ENCODE measurements at regions not wholly inside any gene's neighbourhood (a gene's known extent, or its start where the extent isn't known, plus 50 kb on each side); places are given as distances from the start of the nearest gene placed in this dataset.

DNA sequence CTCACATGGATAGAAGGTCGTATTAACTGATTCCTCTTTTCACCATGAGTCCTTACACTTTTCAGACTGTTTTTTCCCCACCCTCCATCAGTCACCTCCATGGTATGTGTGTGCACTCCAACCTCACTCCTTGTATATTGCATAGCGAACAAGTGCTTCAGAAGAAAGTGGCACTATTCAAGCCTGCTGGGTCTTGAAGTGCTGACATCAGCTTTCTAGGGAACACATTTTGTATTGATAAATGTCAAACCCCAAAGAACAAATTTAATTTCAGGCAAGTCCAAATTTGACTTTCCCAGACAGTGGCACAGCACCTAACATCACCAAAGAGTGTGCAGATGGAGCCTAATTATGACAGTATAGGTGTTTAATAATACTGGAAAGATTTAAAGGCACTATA lies 617.4 kb upstream of the STXBP6 start:
- no peaks in the 10 kb centered on the region for H3K27me3 ChIP-seq (ENCODE audit: control insufficient read depth, insufficient read depth, low read length)

DNA sequence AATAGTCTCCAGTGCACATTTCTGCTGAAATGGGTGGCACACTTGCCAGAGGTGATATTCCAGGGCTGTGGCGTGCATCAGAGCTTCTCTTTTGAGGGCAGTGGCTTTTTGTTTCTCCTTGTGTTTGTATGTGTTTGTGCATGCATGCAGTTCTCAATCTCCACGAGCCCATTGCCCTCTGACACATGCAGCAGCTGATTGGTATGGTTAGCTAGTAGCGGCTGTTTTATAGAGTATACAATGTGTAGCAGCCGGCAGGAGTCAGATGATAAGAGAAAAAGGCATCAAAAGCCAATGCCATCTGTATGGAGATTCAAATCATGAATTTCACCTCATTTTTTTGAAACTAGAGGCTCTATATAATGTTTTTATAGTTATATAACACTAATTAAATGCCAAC lies 616.9 kb upstream of the STXBP6 start:
- H3K4me3 ChIP-seq (replicated peaks in 1 of 4; ENCODE audit: control extremely low read depth in 1 of 4, insufficient read depth in 1 of 4, low read depth in 3 of 4, low read length in 4 of 4): no peak overlapping the region
- H3K9ac ChIP-seq (ENCODE audit: insufficient read depth, low read length): no peak overlapping the region
- no peak overlapping the region for H3K27ac ChIP-seq (ENCODE audit: insufficient read depth, low read length)
- no peaks in the 10 kb centered on the region for H3K27me3 ChIP-seq (ENCODE audit: control insufficient read depth, insufficient read depth, low read length)
- no peak for DNase-seq (ENCODE audit: low read depth in 2 of 2)
- H4K20me1 ChIP-seq (ENCODE audit: control insufficient read depth, extremely low read depth, insufficient read depth, low read length): no peaks in the 10 kb centered on the region
- no peaks in the 10 kb centered on the region for H3K36me3 ChIP-seq (ENCODE audit: control insufficient read depth, insufficient read depth, low read length)
- H3K4me1 ChIP-seq (ENCODE audit: control insufficient read depth, extremely low read depth, insufficient read depth, low read length): no peaks in the 10 kb centered on the region
- H3K9me3 ChIP-seq (ENCODE audit: control insufficient read depth, insufficient read depth, low read depth, low read length): no peaks in the 10 kb centered on the region
- H3K79me2 ChIP-seq (ENCODE audit: control insufficient read depth, insufficient read depth, low read length): no peaks in the 10 kb centered on the region
- H2AFZ ChIP-seq (ENCODE audit: low read length): no peak overlapping the region
- TF ChIP-seq, protein P1, sequence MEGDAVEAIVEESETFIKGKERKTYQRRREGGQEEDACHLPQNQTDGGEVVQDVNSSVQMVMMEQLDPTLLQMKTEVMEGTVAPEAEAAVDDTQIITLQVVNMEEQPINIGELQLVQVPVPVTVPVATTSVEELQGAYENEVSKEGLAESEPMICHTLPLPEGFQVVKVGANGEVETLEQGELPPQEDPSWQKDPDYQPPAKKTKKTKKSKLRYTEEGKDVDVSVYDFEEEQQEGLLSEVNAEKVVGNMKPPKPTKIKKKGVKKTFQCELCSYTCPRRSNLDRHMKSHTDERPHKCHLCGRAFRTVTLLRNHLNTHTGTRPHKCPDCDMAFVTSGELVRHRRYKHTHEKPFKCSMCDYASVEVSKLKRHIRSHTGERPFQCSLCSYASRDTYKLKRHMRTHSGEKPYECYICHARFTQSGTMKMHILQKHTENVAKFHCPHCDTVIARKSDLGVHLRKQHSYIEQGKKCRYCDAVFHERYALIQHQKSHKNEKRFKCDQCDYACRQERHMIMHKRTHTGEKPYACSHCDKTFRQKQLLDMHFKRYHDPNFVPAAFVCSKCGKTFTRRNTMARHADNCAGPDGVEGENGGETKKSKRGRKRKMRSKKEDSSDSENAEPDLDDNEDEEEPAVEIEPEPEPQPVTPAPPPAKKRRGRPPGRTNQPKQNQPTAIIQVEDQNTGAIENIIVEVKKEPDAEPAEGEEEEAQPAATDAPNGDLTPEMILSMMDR (conservative IDR thresholded peaks at IDR 0.05 in 1 of 2, IDR thresholded peaks at IDR 0.05 in 1 of 2; ENCODE audit: low read depth in 1 of 2, low read length in 2 of 2): no peak
- no peak for TF ChIP-seq EZH2 (IDR thresholded peaks at IDR 0.05; ENCODE audit: low read length, missing control alignments)
- no peak overlapping the region for H3K4me2 ChIP-seq (ENCODE audit: extremely low read depth, insufficient read depth, low read length)

More for the DNA sequence above, 617.4 kb upstream of the STXBP6 start:
- Histone ChIP-seq H3K9ac (ENCODE audit: insufficient read depth, low read length) (no peak overlapping the region), H3K4me3 (replicated peaks in 1 of 4; ENCODE audit: control extremely low read depth in 1 of 4, insufficient read depth in 1 of 4, low read depth in 3 of 4, low read length in 4 of 4) (no peak overlapping the region), H3K4me1 (ENCODE audit: control insufficient read depth, extremely low read depth, insufficient read depth, low read length) (no peaks in the 10 kb centered on the region), H3K4me2 (ENCODE audit: extremely low read depth, insufficient read depth, low read length) (no peak overlapping the region), H3K9me3 (ENCODE audit: control insufficient read depth, insufficient read depth, low read depth, low read length) (no peaks in the 10 kb centered on the region), H2AFZ (ENCODE audit: low read length) (no peak overlapping the region), H3K36me3 (ENCODE audit: control insufficient read depth, insufficient read depth, low read length) (no peaks in the 10 kb centered on the region), H3K27ac (ENCODE audit: insufficient read depth, low read length) (no peak overlapping the region), H4K20me1 (ENCODE audit: control insufficient read depth, extremely low read depth, insufficient read depth, low read length) (no peaks in the 10 kb centered on the region), H3K79me2 (ENCODE audit: control insufficient read depth, insufficient read depth, low read length) (no peaks in the 10 kb centered on the region)
- TF ChIP-seq, protein P1 (conservative IDR thresholded peaks at IDR 0.05 in 1 of 2, IDR thresholded peaks at IDR 0.05 in 1 of 2; ENCODE audit: low read depth in 1 of 2, low read length in 2 of 2): no peak
- TF ChIP-seq EZH2 (IDR thresholded peaks at IDR 0.05; ENCODE audit: low read length, missing control alignments): no peak
- no peak for DNase-seq (ENCODE audit: low read depth in 2 of 2)

DNA sequence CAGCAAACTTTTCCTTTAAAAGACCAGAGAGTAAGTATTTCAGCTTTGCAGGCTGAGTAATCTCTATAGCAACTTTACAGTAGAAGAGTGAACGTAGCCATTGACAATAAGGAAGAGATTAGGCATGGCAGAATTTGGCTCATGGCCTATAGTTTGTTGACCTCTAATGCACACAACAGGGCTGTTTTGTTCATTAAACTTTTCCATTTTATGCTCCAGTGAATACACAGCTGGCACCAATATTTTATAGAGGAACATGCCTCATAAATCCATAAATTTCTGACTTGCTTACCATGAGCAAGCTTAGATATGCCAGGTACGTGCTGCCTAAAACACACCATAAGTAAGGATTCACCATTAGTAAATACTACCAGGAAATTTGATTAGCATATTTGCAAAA lies 609.0 kb upstream of the STXBP6 start:
- Histone ChIP-seq H3K27ac (ENCODE audit: insufficient read depth, low read length) (no peak overlapping the region), H2AFZ (ENCODE audit: low read length) (no peak overlapping the region), H3K9ac (ENCODE audit: insufficient read depth, low read length) (no peak overlapping the region), H3K4me1 (ENCODE audit: control insufficient read depth, extremely low read depth, insufficient read depth, low read length) (no peaks in the 10 kb centered on the region), H3K36me3 (ENCODE audit: control insufficient read depth, insufficient read depth, low read length) (no peaks in the 10 kb centered on the region), H3K4me3 (replicated peaks in 1 of 4; ENCODE audit: control extremely low read depth in 1 of 4, insufficient read depth in 1 of 4, low read depth in 3 of 4, low read length in 4 of 4) (no peak overlapping the region), H3K79me2 (ENCODE audit: control insufficient read depth, insufficient read depth, low read length) (no peaks in the 10 kb centered on the region), H3K27me3 (ENCODE audit: control insufficient read depth, insufficient read depth, low read length) (no peaks in the 10 kb centered on the region), H3K9me3 (ENCODE audit: control insufficient read depth, insufficient read depth, low read depth, low read length) (no peaks in the 10 kb centered on the region), H4K20me1 (ENCODE audit: control insufficient read depth, extremely low read depth, insufficient read depth, low read length) (no peaks in the 10 kb centered on the region), H3K4me2 (ENCODE audit: extremely low read depth, insufficient read depth, low read length) (no peak overlapping the region)
- TF ChIP-seq, protein P1 (conservative IDR thresholded peaks at IDR 0.05 in 1 of 2, IDR thresholded peaks at IDR 0.05 in 1 of 2; ENCODE audit: low read depth in 1 of 2, low read length in 2 of 2): no peak
- DNase-seq (ENCODE audit: low read depth in 2 of 2): no peak

Data from fibroblast of lung (primary cell).